ENCODE measurements at regions not wholly inside any gene's neighbourhood (a gene's known extent, or its start where the extent isn't known, plus 50 kb on each side); places are given as distances from the start of the nearest gene placed in this dataset.

GRCh38 chr10:10403762-10404161 lies 613.9 kb upstream of the CELF2 start:
- DNase-seq (ENCODE audit: low spot score): no peak
- ATAC-seq: no peak

- DNase-seq (ENCODE audit: low spot score) (no peak), ATAC-seq (no peak)
Observed at GRCh38 chr10:10417671-10418070, 600.0 kb upstream of the CELF2 start.

- no peak for ATAC-seq
- DNase-seq (ENCODE audit: low spot score): no peak
Observed at GRCh38 chr10:10418387-10418786, 599.3 kb upstream of the CELF2 start.

- no peak for DNase-seq (ENCODE audit: low spot score)
- no peak for ATAC-seq
Observed at GRCh38 chr10:10421071-10421470, 596.6 kb upstream of the CELF2 start.

- no peak for DNase-seq (ENCODE audit: low spot score)
- no peak for ATAC-seq
Observed at GRCh38 chr10:10431422-10432066, 586.1 kb upstream of the CELF2 start.

- ATAC-seq (no peak), DNase-seq (ENCODE audit: low spot score) (no peak)
Observed at GRCh38 chr10:10432296-10433035, 585.2 kb upstream of the CELF2 start.

- no peak for DNase-seq (ENCODE audit: low spot score)
- ATAC-seq: no peak
Observed at GRCh38 chr10:10434312-10434711, 583.4 kb upstream of the CELF2 start.

- no peak for DNase-seq (ENCODE audit: low spot score)
- no peak for ATAC-seq
Observed at GRCh38 chr10:10437886-10438285, 579.8 kb upstream of the CELF2 start.

GRCh38 chr10:10438335-10439100 lies 579.2 kb upstream of the CELF2 start:
- ATAC-seq (no peak), DNase-seq (ENCODE audit: low spot score) (no peak)

GRCh38 chr10:10456856-10457255 lies 560.8 kb upstream of the CELF2 start:
- ATAC-seq: no peak
- DNase-seq (ENCODE audit: low spot score): no peak

GRCh38 chr10:10460451-10460850 lies 557.2 kb upstream of the CELF2 start:
- ATAC-seq (no peak), DNase-seq (ENCODE audit: low spot score) (no peak)

- ATAC-seq: no peak
- no peak for DNase-seq (ENCODE audit: low spot score)
Observed at GRCh38 chr10:10462151-10462941, 555.3 kb upstream of the CELF2 start.

GRCh38 chr10:10471758-10472157 lies 545.9 kb upstream of the CELF2 start:
- ATAC-seq (no peak), DNase-seq (ENCODE audit: low spot score) (no peak)

GRCh38 chr10:10475812-10476211 lies 541.9 kb upstream of the CELF2 start:
- no peak for DNase-seq (ENCODE audit: low spot score)
- ATAC-seq: no peak

- DNase-seq (ENCODE audit: low spot score): no peak
- no peak for ATAC-seq
Observed at GRCh38 chr10:10477844-10478243, 539.8 kb upstream of the CELF2 start.

- no peak for DNase-seq (ENCODE audit: low spot score)
- ATAC-seq: no peak
Observed at GRCh38 chr10:10479465-10479864, 538.2 kb upstream of the CELF2 start.

- DNase-seq (ENCODE audit: low spot score) (no peak), ATAC-seq (no peak)
Observed at GRCh38 chr10:10482613-10483012, 535.1 kb upstream of the CELF2 start.

- DNase-seq (ENCODE audit: low spot score) (no peak), ATAC-seq (no peak)
Observed at GRCh38 chr10:10489076-10489475, 528.6 kb upstream of the CELF2 start.

GRCh38 chr10:10489805-10490571 lies 527.7 kb upstream of the CELF2 start:
- ATAC-seq (no peak), DNase-seq (ENCODE audit: low spot score) (no peak)

GRCh38 chr10:10490581-10490980 lies 527.1 kb upstream of the CELF2 start:
- DNase-seq (ENCODE audit: low spot score) (no peak), ATAC-seq (no peak)

Data from left lobe of liver (tissue), 2 donors.